HEK293 (cell line): ENCODE measurements at regions not wholly inside any gene's neighbourhood (a gene's known extent, or its start where the extent isn't known, plus 50 kb on each side); places are given as distances from the start of the nearest gene placed in this dataset.

Experiments
- CTCF ChIA-PET: fragments of 350-600 bp; formaldehyde crosslinking; extraction: SDS; loops from one replicate; lab custom pipeline; 2021; ENCODE audit warnings: antibody characterized with exemption; lab: Yijun Ruan, JAX
- POLR2A ChIA-PET: fragments of 300-600 bp; formaldehyde crosslinking; extraction: SDS; loops from one replicate; lab custom pipeline; 2020; ENCODE audit warnings: antibody characterized with exemption, inconsistent platforms; lab: Yijun Ruan, JAX
- H3K27ac ChIP-seq: fragments of 200-500 bp; sonication (Bioruptor generic); 2 replicates; pipeline ENCODE4 v1.5.1; 2014; ENCODE audit warnings: low read depth, low read length, control low read depth, inconsistent platforms; ENCODE audit errors: extremely low read depth
- H3K36me3 ChIP-seq, 2 experiments: fragments of 200-500 bp in 1 of 2; sonication (Bioruptor generic) in 1 of 2; 1 replicate in 1 of 2; 2 replicates in 1 of 2; pipeline ENCODE4 v1.5.1; 2014 to 2017; ENCODE audit warnings: inconsistent platforms in 2 of 2, low read length in 2 of 2; ENCODE audit not compliant: control insufficient read depth in 2 of 2, insufficient read depth in 1 of 2
- H3K4me1 ChIP-seq: fragments of 200-500 bp; sonication (Bioruptor generic); 2 replicates; pipeline ENCODE4 v1.5.1; 2014; ENCODE audit warnings: mild to moderate bottlenecking, low read length, inconsistent platforms; ENCODE audit not compliant: control insufficient read depth, insufficient read depth
- H3K4me3 ChIP-seq: 2 replicates; pipeline ENCODE4 v1.5.1; 2011; ENCODE audit warnings: low read depth, mild to moderate bottlenecking, control low read depth, low read length, moderate library complexity
- H3K9me3 ChIP-seq: fragments of 200-500 bp; sonication (Bioruptor generic); 2 replicates; pipeline ENCODE4 v1.5.1; 2014; ENCODE audit warnings: low read depth, low read length, inconsistent platforms; ENCODE audit not compliant: control insufficient read depth, insufficient read depth
- AEBP2 ChIP-seq: fragments of 450-650 bp; formaldehyde crosslinking; IDR thresholded peaks from 2 replicates; pipeline ENCODE4 v1.5.1; 2016; ENCODE audit warnings: missing biosample characterization, missing genetic modification characterization, borderline replicate concordance
- CTCF ChIP-seq: fragments of 450-650 bp; formaldehyde crosslinking; IDR thresholded peaks from 2 replicates; pipeline ENCODE4 v1.5.1; 2016; ENCODE audit warnings: missing biosample characterization, missing genetic modification characterization
- FEZF1 ChIP-seq: fragments of 450-650 bp; formaldehyde crosslinking; IDR thresholded peaks from 2 replicates; pipeline ENCODE4 v1.5.1; 2016; ENCODE audit warnings: missing biosample characterization, missing genetic modification characterization
- GFI1B ChIP-seq: fragments of 450-650 bp; formaldehyde crosslinking; IDR thresholded peaks from 2 replicates; pipeline ENCODE4 v1.5.1; 2016; ENCODE audit warnings: missing biosample characterization, missing genetic modification characterization
- GLIS2 ChIP-seq: fragments of 450-650 bp; formaldehyde crosslinking; IDR thresholded peaks from 2 replicates; pipeline ENCODE4 v1.5.1; 2016; ENCODE audit warnings: missing biosample characterization, missing genetic modification characterization
- IKZF3 ChIP-seq: fragments of 450-650 bp; IDR thresholded peaks from 2 replicates; pipeline ENCODE4 v1.5.0; 2018; ENCODE audit warnings: missing biosample characterization, mild to moderate bottlenecking, missing genetic modification characterization, moderate library complexity
- KLF7 ChIP-seq: fragments of 450-650 bp; formaldehyde crosslinking; IDR thresholded peaks from 2 replicates; pipeline ENCODE4 v1.5.1; 2016; ENCODE audit warnings: missing biosample characterization, missing genetic modification characterization, borderline replicate concordance
- PRDM2 ChIP-seq: fragments of 450-650 bp; formaldehyde crosslinking; IDR thresholded peaks from 2 replicates; pipeline ENCODE4 v1.5.1; 2016; ENCODE audit warnings: missing biosample characterization, missing genetic modification characterization, borderline replicate concordance
- PRDM4 ChIP-seq: fragments of 450-650 bp; formaldehyde crosslinking; IDR thresholded peaks from 2 replicates; pipeline ENCODE4 v1.5.1; 2017; ENCODE audit warnings: missing biosample characterization, missing genetic modification characterization
- RBAK ChIP-seq: fragments of 450-650 bp; formaldehyde crosslinking; IDR thresholded peaks from 2 replicates; pipeline ENCODE4 v1.5.1; 2016; ENCODE audit warnings: missing biosample characterization, missing genetic modification characterization
- SP2 ChIP-seq: fragments of 450-650 bp; formaldehyde crosslinking; IDR thresholded peaks from 2 replicates; pipeline ENCODE4 v1.5.1; 2016; ENCODE audit warnings: missing biosample characterization, missing genetic modification characterization
- SP3 ChIP-seq: fragments of 450-650 bp; formaldehyde crosslinking; IDR thresholded peaks from 2 replicates; pipeline ENCODE4 v1.5.1; 2016; ENCODE audit warnings: missing biosample characterization, missing genetic modification characterization
- ZBTB26 ChIP-seq: fragments of 450-650 bp; formaldehyde crosslinking; optimal IDR thresholded peaks from 2 replicates; pipeline ENCODE3; 2016; ENCODE audit warnings: missing biosample characterization, mild to moderate bottlenecking, missing genetic modification characterization
- ZFP37 ChIP-seq: fragments of 450-650 bp; formaldehyde crosslinking; IDR thresholded peaks from 2 replicates; pipeline ENCODE4 v1.5.1; 2016; ENCODE audit warnings: missing biosample characterization, missing genetic modification characterization
- ZNF10 ChIP-seq: fragments of 450-650 bp; formaldehyde crosslinking; IDR thresholded peaks from 2 replicates; pipeline ENCODE4 v1.5.1; 2017; ENCODE audit warnings: missing biosample characterization, missing genetic modification characterization
- ZNF112 ChIP-seq: fragments of 450-650 bp; formaldehyde crosslinking; IDR thresholded peaks from 2 replicates; pipeline ENCODE4 v1.5.0; 2017; ENCODE audit warnings: missing biosample characterization, missing genetic modification characterization
- ZNF133 ChIP-seq: fragments of 450-650 bp; formaldehyde crosslinking; IDR thresholded peaks from 2 replicates; pipeline ENCODE4 v1.5.1; 2016; ENCODE audit warnings: missing biosample characterization, missing genetic modification characterization
- ZNF140 ChIP-seq: fragments of 450-650 bp; formaldehyde crosslinking; IDR thresholded peaks from 2 replicates; pipeline ENCODE4 v1.5.1; 2016; ENCODE audit warnings: missing biosample characterization, missing genetic modification characterization
- ZNF391 ChIP-seq: fragments of 450-650 bp; formaldehyde crosslinking; IDR thresholded peaks from 2 replicates; pipeline ENCODE4 v1.5.1; 2016; ENCODE audit warnings: low read depth, missing biosample characterization, missing genetic modification characterization, borderline replicate concordance
- ZNF473 ChIP-seq: fragments of 450-650 bp; formaldehyde crosslinking; IDR thresholded peaks from 2 replicates; pipeline ENCODE4 v1.5.1; 2017; ENCODE audit warnings: missing biosample characterization, missing genetic modification characterization
- ZNF521 ChIP-seq: fragments of 450-650 bp; formaldehyde crosslinking; IDR thresholded peaks from 2 replicates; pipeline ENCODE4 v1.5.1; 2017; ENCODE audit warnings: missing biosample characterization, mild to moderate bottlenecking, missing genetic modification characterization
- ZNF548 ChIP-seq: fragments of 450-650 bp; formaldehyde crosslinking; IDR thresholded peaks from 2 replicates; pipeline ENCODE4 v1.5.1; 2016; ENCODE audit warnings: missing biosample characterization, missing genetic modification characterization
- ZNF600 ChIP-seq: fragments of 450-650 bp; formaldehyde crosslinking; IDR thresholded peaks from 2 replicates; pipeline ENCODE4 v1.5.1; 2016; ENCODE audit warnings: missing biosample characterization, missing genetic modification characterization
- ZNF692 ChIP-seq: fragments of 450-650 bp; formaldehyde crosslinking; IDR thresholded peaks from 2 replicates; pipeline ENCODE4 v1.5.1; 2016; ENCODE audit warnings: missing biosample characterization, missing genetic modification characterization
- ZNF830 ChIP-seq: fragments of 450-650 bp; IDR thresholded peaks from 2 replicates; pipeline ENCODE4 v1.5.0; 2018; ENCODE audit warnings: missing biosample characterization, missing genetic modification characterization, low read depth, mild to moderate bottlenecking, moderate library complexity

- TF ChIP-seq AEBP2 (no peak), ZNF473 (no peak), ZNF10 (tag by site-specific recombination) (no peak), PRDM4 (tag by site-specific recombination) (no peak), SP2 (tag by site-specific recombination) (no peak), ZNF391 (no peak), SP3 (tag by site-specific recombination) (no peak), FEZF1 (tag by site-specific recombination) (no peak), ZNF830 (tag by site-specific recombination) (no peak), GLIS2 (tag by site-specific recombination) (no peak)
Measured at GRCh38 chr14:88992011-88992410, 167.6 kb downstream of the TTC8 start (continued).

GRCh38 chr14:88993946-88994345 lies 169.5 kb downstream of the TTC8 start:
- no peaks in the 10 kb centered on the region for H3K9me3 ChIP-seq
- POLR2A ChIA-PET, result no interaction called here
- no peak overlapping the region for H3K4me3 ChIP-seq
- no peaks in the 10 kb centered on the region for H3K36me3 ChIP-seq
- no peaks in the 10 kb centered on the region for H3K4me1 ChIP-seq
- CTCF ChIA-PET, result no interaction called here
- no peak overlapping the region for H3K27ac ChIP-seq
- TF ChIP-seq ZNF112 (tag by site-specific recombination), result no peak
- TF ChIP-seq GFI1B, result no peak
- no peak for TF ChIP-seq RBAK
- TF ChIP-seq ZNF521, result no peak
- TF ChIP-seq CTCF, result no peak
- no peak for TF ChIP-seq IKZF3 (tag by site-specific recombination)
- TF ChIP-seq ZBTB26 (tag by site-specific recombination), result no peak
- no peak for TF ChIP-seq PRDM2 (tag by site-specific recombination)
- no peak for TF ChIP-seq ZNF692 (tag by site-specific recombination)
- no peak for TF ChIP-seq ZFP37 (tag by site-specific recombination)
- no peak for TF ChIP-seq ZNF140
- TF ChIP-seq ZNF548 (tag by site-specific recombination), result no peak
- TF ChIP-seq KLF7, result no peak
- no peak for TF ChIP-seq ZNF133
- no peak for TF ChIP-seq ZNF600
